ENCODE measurements at regions not wholly inside any gene's neighbourhood (a gene's known extent, or its start where the extent isn't known, plus 50 kb on each side); places are given as distances from the start of the nearest gene placed in this dataset.

DNA sequence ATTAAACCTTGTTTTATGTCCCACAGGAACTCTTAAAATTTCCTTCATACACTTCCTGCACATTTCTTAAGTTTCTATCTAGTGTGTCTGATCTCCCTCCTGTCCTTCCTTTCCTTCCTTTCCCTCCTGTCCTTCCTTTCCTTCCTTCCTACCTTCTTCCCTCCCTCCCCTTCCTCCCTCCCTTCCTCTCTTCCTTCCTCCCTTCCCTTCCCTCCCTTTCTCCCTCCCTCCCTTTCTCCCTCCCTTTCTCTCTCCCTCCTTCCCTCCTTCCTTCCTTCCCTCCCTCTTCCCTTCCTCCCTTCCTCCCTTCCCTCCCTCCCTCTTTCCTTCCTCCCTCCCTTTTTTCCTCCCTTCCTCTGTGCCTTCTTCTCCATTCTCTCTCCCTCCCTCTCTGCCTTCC lies 414.9 kb downstream of the ENC1 start:
- CTCF ChIA-PET: interaction anchor here (2.0 kb wide), 1 partner anchor 14 kb away, joined by 7 read pairs; no protein-coding TSS in a partner anchor

More for the DNA sequence above, 414.9 kb downstream of the ENC1 start:
- no peak for TF ChIP-seq FOS (IDR thresholded peaks at IDR 0.05; ENCODE audit: borderline replicate concordance, insufficient read depth, low read length)
- TF ChIP-seq EZH2 (IDR thresholded peaks at IDR 0.05; ENCODE audit: borderline replicate concordance, low read depth, low read length, severe bottlenecking): no peak
- TF ChIP-seq, protein P1, sequence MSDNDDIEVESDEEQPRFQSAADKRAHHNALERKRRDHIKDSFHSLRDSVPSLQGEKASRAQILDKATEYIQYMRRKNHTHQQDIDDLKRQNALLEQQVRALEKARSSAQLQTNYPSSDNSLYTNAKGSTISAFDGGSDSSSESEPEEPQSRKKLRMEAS (IDR thresholded peaks at IDR 0.05; ENCODE audit: insufficient read depth, insufficient read length): no peak
- no peak for TF ChIP-seq GATA2 (IDR thresholded peaks at IDR 0.05; ENCODE audit: insufficient read depth, insufficient read length, low read depth, low read length)
- no peak for TF ChIP-seq JUN (IDR thresholded peaks at IDR 0.05; ENCODE audit: borderline replicate concordance, insufficient read depth, insufficient read length, low read depth)
- TF ChIP-seq POLR2AphosphoS5 (IDR thresholded peaks at IDR 0.05; ENCODE audit: insufficient read depth, low read depth, low read length): no peak
- TF ChIP-seq, protein P2, sequence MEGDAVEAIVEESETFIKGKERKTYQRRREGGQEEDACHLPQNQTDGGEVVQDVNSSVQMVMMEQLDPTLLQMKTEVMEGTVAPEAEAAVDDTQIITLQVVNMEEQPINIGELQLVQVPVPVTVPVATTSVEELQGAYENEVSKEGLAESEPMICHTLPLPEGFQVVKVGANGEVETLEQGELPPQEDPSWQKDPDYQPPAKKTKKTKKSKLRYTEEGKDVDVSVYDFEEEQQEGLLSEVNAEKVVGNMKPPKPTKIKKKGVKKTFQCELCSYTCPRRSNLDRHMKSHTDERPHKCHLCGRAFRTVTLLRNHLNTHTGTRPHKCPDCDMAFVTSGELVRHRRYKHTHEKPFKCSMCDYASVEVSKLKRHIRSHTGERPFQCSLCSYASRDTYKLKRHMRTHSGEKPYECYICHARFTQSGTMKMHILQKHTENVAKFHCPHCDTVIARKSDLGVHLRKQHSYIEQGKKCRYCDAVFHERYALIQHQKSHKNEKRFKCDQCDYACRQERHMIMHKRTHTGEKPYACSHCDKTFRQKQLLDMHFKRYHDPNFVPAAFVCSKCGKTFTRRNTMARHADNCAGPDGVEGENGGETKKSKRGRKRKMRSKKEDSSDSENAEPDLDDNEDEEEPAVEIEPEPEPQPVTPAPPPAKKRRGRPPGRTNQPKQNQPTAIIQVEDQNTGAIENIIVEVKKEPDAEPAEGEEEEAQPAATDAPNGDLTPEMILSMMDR (IDR thresholded peaks at IDR 0.05; ENCODE audit: extremely low read depth in 1 of 2, insufficient read depth in 1 of 2, low read depth in 1 of 2, low read length in 2 of 2): no peak
- no peak for TF ChIP-seq MYC (IDR thresholded peaks at IDR 0.05; ENCODE audit: low read depth, low read length)
- no peak for TF ChIP-seq POLR2A (IDR thresholded peaks at IDR 0.05; ENCODE audit: low read depth, low read length)
- no peak overlapping the region for H3K9ac ChIP-seq (replicated peaks; ENCODE audit: extremely low read depth, insufficient read depth, low read length)
- H3K9me3 ChIP-seq (replicated peaks; ENCODE audit: control insufficient read depth, insufficient read depth, low read length): no peaks in the 10 kb centered on the region
- dilution Hi-C loops (cut with MboI; ENCODE audit: extremely low pct_ligation_motif_present, low sequenced_read_pairs) (no loop called here), intact Hi-C loops (cut with micrococcal nuclease) (no loop called here)
- H4K20me1 ChIP-seq (replicated peaks; ENCODE audit: control insufficient read depth, extremely low read depth, insufficient read depth, low read length): no peaks in the 10 kb centered on the region
- H3K79me2 ChIP-seq (ENCODE audit: control insufficient read depth, insufficient read depth, low read length): no peaks in the 10 kb centered on the region
- H3K4me3 ChIP-seq (replicated peaks in 1 of 3; ENCODE audit: insufficient read depth in 1 of 3, low read depth in 1 of 3, low read length in 3 of 3): no peak overlapping the region
- DNase-seq (ENCODE audit: low read depth, low spot score) (no peak), FAIRE-seq (no peak)
- no peaks in the 10 kb centered on the region for H3K4me1 ChIP-seq (ENCODE audit: control insufficient read depth, extremely low read depth, insufficient read depth, low read length)
- no peaks in the 10 kb centered on the region for H3K9me1 ChIP-seq (replicated peaks; ENCODE audit: control insufficient read depth, extremely low read depth, insufficient read depth, low read length)
- no peak overlapping the region for H3K27ac ChIP-seq (ENCODE audit: insufficient read depth, low read depth, low read length)
- no peaks in the 10 kb centered on the region for H3K36me3 ChIP-seq (ENCODE audit: control insufficient read depth in 2 of 2, extremely low read depth in 1 of 2, insufficient read depth in 2 of 2, low read length in 2 of 2)
- H3K4me2 ChIP-seq (ENCODE audit: insufficient read depth, low read length): no peak overlapping the region
- peaks cover 9 to 14% of the 10 kb centered on the region in 2 experiments for H3K27me3 ChIP-seq (ENCODE audit: control insufficient read depth in 2 of 2, insufficient read depth in 2 of 2, low read length in 2 of 2)
- no peak overlapping the region for H2AFZ ChIP-seq (ENCODE audit: low read depth, low read length)
- POLR2A ChIA-PET: no interaction called here
- BruUV-seq (replicated peaks): no TSS peak

Measured in endothelial cell of umbilical vein (primary cell).